T-helper 1 cell treated with Interleukin-12 subunit alpha and Interleukin-12 subunit beta and Interleukin-4 antibody, amounts not matched to agents 30 μg/mL and 1 μg/mL, for 36 hours (primary cell): ENCODE measurements at regions not wholly inside any gene's neighbourhood (a gene's known extent, or its start where the extent isn't known, plus 50 kb on each side); places are given as distances from the start of the nearest gene placed in this dataset.

ENCODE experiments used
- H3K27ac Mint-ChIP-seq: one replicate; pipeline ENCODE4 v1.8.0; 2021; ENCODE audit warnings: mild to moderate bottlenecking, mixed read lengths
- H3K27me3 Mint-ChIP-seq: one replicate; pipeline ENCODE4 v1.8.0; 2021; ENCODE audit warnings: low read depth, mixed read lengths
- H3K36me3 Mint-ChIP-seq: one replicate; pipeline ENCODE4 v1.8.0; 2021; ENCODE audit warnings: low read depth, mixed read lengths
- H3K4me1 Mint-ChIP-seq: one replicate; pipeline ENCODE4 v1.8.0; 2021; ENCODE audit warnings: low read depth, mixed read lengths
- H3K4me3 Mint-ChIP-seq: one replicate; pipeline ENCODE4 v1.8.0; 2021; ENCODE audit warnings: mild to moderate bottlenecking, moderate library complexity, mixed read lengths
- H3K9me3 Mint-ChIP-seq: one replicate; pipeline ENCODE4 v1.8.0; 2021; ENCODE audit warnings: mixed read lengths

GRCh38 chr3:27661797-27662196, 60.3 kb downstream of the EOMES start:
- no peak overlapping the region for H3K4me3 Mint-ChIP-seq
- peaks cover 17% of the 10 kb centered on the region for H3K4me1 Mint-ChIP-seq
- H3K36me3 Mint-ChIP-seq = peaks cover 1% of the 10 kb centered on the region
- H3K27me3 Mint-ChIP-seq = no peaks in the 10 kb centered on the region
- H3K9me3 Mint-ChIP-seq = peaks cover 18% of the 10 kb centered on the region
- H3K27ac Mint-ChIP-seq = no peak overlapping the region

GRCh38 chr3:27659279-27660021, 62.7 kb downstream of the EOMES start:
- Mint-ChIP-seq H3K4me3 (no peak overlapping the region), H3K36me3 (peaks cover 1% of the 10 kb centered on the region), H3K27ac (no peak overlapping the region), H3K27me3 (peaks cover 4% of the 10 kb centered on the region), H3K9me3 (peaks cover 18% of the 10 kb centered on the region), H3K4me1 (peaks cover 8% of the 10 kb centered on the region)

GRCh38 chr3:27658741-27659140, 63.4 kb downstream of the EOMES start:
- H3K4me1 Mint-ChIP-seq = peaks cover 8% of the 10 kb centered on the region
- peaks cover 1% of the 10 kb centered on the region for H3K36me3 Mint-ChIP-seq
- no peak overlapping the region for H3K4me3 Mint-ChIP-seq

GRCh38 chr3:27657871-27658270, 64.3 kb downstream of the EOMES start:
- H3K4me3 Mint-ChIP-seq = no peak overlapping the region
- H3K9me3 Mint-ChIP-seq = peaks cover 14% of the 10 kb centered on the region
- peaks cover 9% of the 10 kb centered on the region for H3K27me3 Mint-ChIP-seq
- no peak overlapping the region for H3K27ac Mint-ChIP-seq
- peaks cover 8% of the 10 kb centered on the region for H3K4me1 Mint-ChIP-seq
- peaks cover 1% of the 10 kb centered on the region for H3K36me3 Mint-ChIP-seq

More at GRCh38 chr3:27658741-27659140, 63.4 kb downstream of the EOMES start:
- Mint-ChIP-seq H3K27me3 (peaks cover 4% of the 10 kb centered on the region), H3K27ac (no peak overlapping the region), H3K9me3 (peaks cover 18% of the 10 kb centered on the region)

GRCh38 chr3:27657404-27657803, 64.7 kb downstream of the EOMES start:
- Mint-ChIP-seq H3K27me3 (peaks cover 11% of the 10 kb centered on the region), H3K4me3 (no peak overlapping the region), H3K27ac (no peak overlapping the region), H3K9me3 (peaks cover 10% of the 10 kb centered on the region), H3K36me3 (peaks cover 1% of the 10 kb centered on the region), H3K4me1 (peaks cover 6% of the 10 kb centered on the region)

- H3K27me3 Mint-ChIP-seq = peaks cover 17% of the 10 kb centered on the region
- H3K9me3 Mint-ChIP-seq = peaks cover 4% of the 10 kb centered on the region
- no peak overlapping the region for H3K4me3 Mint-ChIP-seq
- peaks cover 4% of the 10 kb centered on the region for H3K4me1 Mint-ChIP-seq
- peaks cover 1% of the 10 kb centered on the region for H3K36me3 Mint-ChIP-seq
- H3K27ac Mint-ChIP-seq = no peak overlapping the region
Observed at GRCh38 chr3:27656790-27657189, 65.3 kb downstream of the EOMES start.

- no peak overlapping the region for H3K27ac Mint-ChIP-seq
- no peaks in the 10 kb centered on the region for H3K4me1 Mint-ChIP-seq
- peaks cover 21% of the 10 kb centered on the region for H3K27me3 Mint-ChIP-seq
- no peak overlapping the region for H3K4me3 Mint-ChIP-seq
- H3K36me3 Mint-ChIP-seq = no peaks in the 10 kb centered on the region
- H3K9me3 Mint-ChIP-seq = no peaks in the 10 kb centered on the region
Observed at GRCh38 chr3:27655547-27655946, 66.6 kb downstream of the EOMES start.

- H3K9me3 Mint-ChIP-seq = no peaks in the 10 kb centered on the region
- no peak overlapping the region for H3K27ac Mint-ChIP-seq
- H3K27me3 Mint-ChIP-seq = peaks cover 27% of the 10 kb centered on the region
- no peaks in the 10 kb centered on the region for H3K36me3 Mint-ChIP-seq
- no peaks in the 10 kb centered on the region for H3K4me1 Mint-ChIP-seq
- no peak overlapping the region for H3K4me3 Mint-ChIP-seq
Observed at GRCh38 chr3:27653803-27654558, 68.1 kb downstream of the EOMES start.

GRCh38 chr3:27649277-27649676, 72.8 kb downstream of the EOMES start:
- Mint-ChIP-seq H3K4me1 (no peaks in the 10 kb centered on the region), H3K36me3 (no peaks in the 10 kb centered on the region), H3K9me3 (no peaks in the 10 kb centered on the region)

GRCh38 chr3:27646896-27647295, 75.2 kb downstream of the EOMES start:
- no peak overlapping the region for H3K4me3 Mint-ChIP-seq
- peaks cover 21% of the 10 kb centered on the region for H3K27me3 Mint-ChIP-seq
- no peak overlapping the region for H3K27ac Mint-ChIP-seq
- H3K4me1 Mint-ChIP-seq = no peaks in the 10 kb centered on the region
- H3K9me3 Mint-ChIP-seq = no peaks in the 10 kb centered on the region
- no peaks in the 10 kb centered on the region for H3K36me3 Mint-ChIP-seq

More at GRCh38 chr3:27649277-27649676, 72.8 kb downstream of the EOMES start:
- no peak overlapping the region for H3K4me3 Mint-ChIP-seq
- no peak overlapping the region for H3K27ac Mint-ChIP-seq
- peaks cover 28% of the 10 kb centered on the region for H3K27me3 Mint-ChIP-seq

- Mint-ChIP-seq H3K27ac (no peak overlapping the region), H3K27me3 (peaks cover 16% of the 10 kb centered on the region), H3K4me1 (no peaks in the 10 kb centered on the region), H3K9me3 (no peaks in the 10 kb centered on the region), H3K36me3 (no peaks in the 10 kb centered on the region), H3K4me3 (no peak overlapping the region)
Observed at GRCh38 chr3:27644941-27645340, 77.2 kb downstream of the EOMES start.

- Mint-ChIP-seq H3K4me3 (no peak overlapping the region), H3K27ac (no peak overlapping the region), H3K36me3 (peaks cover 1% of the 10 kb centered on the region), H3K27me3 (peaks cover 10% of the 10 kb centered on the region), H3K4me1 (peaks cover 8% of the 10 kb centered on the region), H3K9me3 (peaks cover 4% of the 10 kb centered on the region)
Observed at GRCh38 chr3:27643355-27643754, 78.8 kb downstream of the EOMES start.

GRCh38 chr3:27642796-27643195, 79.3 kb downstream of the EOMES start:
- no peak overlapping the region for H3K27ac Mint-ChIP-seq
- peaks cover 8% of the 10 kb centered on the region for H3K4me1 Mint-ChIP-seq
- peaks cover 1% of the 10 kb centered on the region for H3K36me3 Mint-ChIP-seq
- H3K27me3 Mint-ChIP-seq = peaks cover 6% of the 10 kb centered on the region
- H3K4me3 Mint-ChIP-seq = no peak overlapping the region
- H3K9me3 Mint-ChIP-seq = peaks cover 4% of the 10 kb centered on the region

GRCh38 chr3:27641888-27642601, 80.1 kb downstream of the EOMES start:
- no peak overlapping the region for H3K4me3 Mint-ChIP-seq
- no peak overlapping the region for H3K27ac Mint-ChIP-seq
- H3K27me3 Mint-ChIP-seq = peaks cover 6% of the 10 kb centered on the region
- peaks cover 4% of the 10 kb centered on the region for H3K9me3 Mint-ChIP-seq
- peaks cover 8% of the 10 kb centered on the region for H3K4me1 Mint-ChIP-seq
- peaks cover 1% of the 10 kb centered on the region for H3K36me3 Mint-ChIP-seq
